Bronchial epithelial cell (primary cell): ENCODE measurements at regions not wholly inside any gene's neighbourhood (a gene's known extent, or its start where the extent isn't known, plus 50 kb on each side); places are given as distances from the start of the nearest gene placed in this dataset.
A peak's percentile ranks its signal among the peaks of the same experiment; 100 is the strongest.

Experiments
- DNase-seq: peaks from one replicate; pipeline ENCODE4 v3.0.0-alpha.2; 2010; ENCODE audit warnings: low read depth
- FAIRE-seq: peaks from 2 replicates; lab custom pipeline; 2011; peaks lifted over from hg19 to GRCh38; lab: Jason Lieb, UNC
- H3K27me3 ChIP-seq: 2 replicates; pipeline ENCODE4 v1.5.1; 2011; ENCODE audit warnings: low read length; ENCODE audit not compliant: control insufficient read depth, insufficient read depth
- H3K36me3 ChIP-seq: 2 replicates; pipeline ENCODE4 v1.5.1; 2011; ENCODE audit warnings: low read length; ENCODE audit not compliant: control insufficient read depth, insufficient read depth
- H3K4me3 ChIP-seq: 2 replicates; pipeline ENCODE4 v1.5.1; 2011; ENCODE audit warnings: mild to moderate bottlenecking, low read depth, low read length, control low read depth
- TF ChIP-seq, protein P1 (sequence below): IDR thresholded peaks from 2 replicates; pipeline ENCODE4 v1.5.1; 2011; ENCODE audit warnings: mild to moderate bottlenecking, moderate library complexity, low read length, control low read depth, inconsistent platforms; ENCODE audit not compliant: insufficient read depth, severe bottlenecking

DNA sequence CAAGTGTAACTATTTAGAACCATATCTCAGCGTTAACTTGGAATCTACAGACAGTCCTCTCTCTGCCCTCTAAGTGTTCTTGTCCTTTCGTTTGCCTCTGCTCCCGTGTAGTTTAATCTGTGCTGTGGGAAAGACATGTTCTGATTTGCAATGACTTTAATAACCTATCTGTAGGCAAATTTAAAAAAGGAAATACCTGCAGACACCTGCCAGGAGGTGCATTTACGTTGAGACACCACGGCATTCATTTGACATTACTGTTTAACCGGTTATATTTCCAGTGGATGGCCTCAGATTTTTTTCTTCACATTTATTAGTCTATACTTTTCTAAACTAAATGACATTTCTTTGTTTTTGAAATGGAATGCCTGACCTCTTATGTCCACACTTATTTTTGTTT is 997.9 kb upstream of the PCDH7 start:
- TF ChIP-seq, protein P1, sequence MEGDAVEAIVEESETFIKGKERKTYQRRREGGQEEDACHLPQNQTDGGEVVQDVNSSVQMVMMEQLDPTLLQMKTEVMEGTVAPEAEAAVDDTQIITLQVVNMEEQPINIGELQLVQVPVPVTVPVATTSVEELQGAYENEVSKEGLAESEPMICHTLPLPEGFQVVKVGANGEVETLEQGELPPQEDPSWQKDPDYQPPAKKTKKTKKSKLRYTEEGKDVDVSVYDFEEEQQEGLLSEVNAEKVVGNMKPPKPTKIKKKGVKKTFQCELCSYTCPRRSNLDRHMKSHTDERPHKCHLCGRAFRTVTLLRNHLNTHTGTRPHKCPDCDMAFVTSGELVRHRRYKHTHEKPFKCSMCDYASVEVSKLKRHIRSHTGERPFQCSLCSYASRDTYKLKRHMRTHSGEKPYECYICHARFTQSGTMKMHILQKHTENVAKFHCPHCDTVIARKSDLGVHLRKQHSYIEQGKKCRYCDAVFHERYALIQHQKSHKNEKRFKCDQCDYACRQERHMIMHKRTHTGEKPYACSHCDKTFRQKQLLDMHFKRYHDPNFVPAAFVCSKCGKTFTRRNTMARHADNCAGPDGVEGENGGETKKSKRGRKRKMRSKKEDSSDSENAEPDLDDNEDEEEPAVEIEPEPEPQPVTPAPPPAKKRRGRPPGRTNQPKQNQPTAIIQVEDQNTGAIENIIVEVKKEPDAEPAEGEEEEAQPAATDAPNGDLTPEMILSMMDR, result no peak
- no peak for FAIRE-seq
- DNase-seq, result peak; percentile 12
- Histone ChIP-seq H3K27me3 (no peaks in the 10 kb centered on the region), H3K36me3 (no peaks in the 10 kb centered on the region), H3K4me3 (no peak overlapping the region)

DNA sequence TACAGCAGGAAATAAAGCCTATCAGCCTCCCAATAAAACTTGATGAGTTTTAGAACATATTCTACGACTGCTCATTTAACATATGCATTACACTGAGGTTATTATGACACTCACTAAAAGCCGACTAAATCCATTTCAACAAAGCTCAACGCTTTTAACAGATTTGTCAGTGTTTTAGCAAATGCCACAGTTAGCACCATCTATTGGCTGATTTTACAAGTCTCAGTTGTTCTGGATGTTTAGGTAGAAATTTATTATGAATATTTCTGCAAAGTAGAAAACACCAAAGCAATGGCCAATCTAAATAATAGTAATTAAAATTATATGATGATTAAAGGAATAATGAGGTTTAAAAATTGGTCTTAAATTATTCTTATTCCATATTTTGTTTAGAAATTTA is 993.2 kb upstream of the PCDH7 start:
- DNase-seq, result no peak
- FAIRE-seq, result no peak
- no peaks in the 10 kb centered on the region for H3K27me3 ChIP-seq
- TF ChIP-seq, protein P1, result no peak
- no peaks in the 10 kb centered on the region for H3K36me3 ChIP-seq
- H3K4me3 ChIP-seq, result no peak overlapping the region

DNA sequence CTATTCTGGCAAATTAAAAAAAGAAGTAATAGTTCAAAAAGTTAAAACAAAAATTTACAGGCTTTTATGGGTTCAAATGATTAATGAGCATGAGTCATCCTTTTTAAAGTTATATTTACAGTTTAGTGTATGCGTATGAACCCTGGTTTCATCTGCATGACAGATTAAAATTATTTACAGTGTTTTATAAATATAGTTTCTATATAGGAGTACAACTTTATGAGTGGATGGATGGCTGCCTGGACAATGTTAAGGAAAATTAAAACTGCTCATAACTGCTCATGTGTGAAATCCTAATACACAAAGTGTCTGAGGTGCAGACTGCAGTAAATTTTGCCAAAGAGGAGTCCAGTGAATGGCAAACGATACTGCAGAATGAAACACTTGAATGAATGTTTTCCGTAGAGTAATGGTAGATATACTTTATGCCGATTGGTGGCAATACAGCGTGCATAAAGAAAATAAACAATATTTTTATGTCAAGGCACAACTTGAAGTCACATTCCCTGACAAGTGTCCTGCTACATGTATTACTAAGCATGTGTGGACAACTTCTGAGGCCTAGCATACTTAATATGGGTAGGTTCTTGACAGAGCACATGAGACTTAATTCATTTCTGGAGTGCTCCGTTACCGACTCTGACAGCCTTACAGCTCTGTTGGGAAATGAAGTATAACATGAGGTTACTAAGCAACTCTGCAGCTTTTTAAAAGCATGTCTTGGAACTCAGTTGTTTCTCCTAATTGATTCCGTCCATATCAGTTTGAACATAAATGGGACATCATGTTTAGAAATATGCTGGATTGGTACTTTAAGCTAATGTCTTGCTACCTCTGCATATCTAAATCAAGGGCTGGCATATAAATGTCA is 985.6 kb upstream of the PCDH7 start:
- TF ChIP-seq, protein P1, result no peak
- FAIRE-seq, result no peak
- Histone ChIP-seq H3K36me3 (no peaks in the 10 kb centered on the region), H3K4me3 (no peak overlapping the region), H3K27me3 (no peaks in the 10 kb centered on the region)
- no peak for DNase-seq

DNA sequence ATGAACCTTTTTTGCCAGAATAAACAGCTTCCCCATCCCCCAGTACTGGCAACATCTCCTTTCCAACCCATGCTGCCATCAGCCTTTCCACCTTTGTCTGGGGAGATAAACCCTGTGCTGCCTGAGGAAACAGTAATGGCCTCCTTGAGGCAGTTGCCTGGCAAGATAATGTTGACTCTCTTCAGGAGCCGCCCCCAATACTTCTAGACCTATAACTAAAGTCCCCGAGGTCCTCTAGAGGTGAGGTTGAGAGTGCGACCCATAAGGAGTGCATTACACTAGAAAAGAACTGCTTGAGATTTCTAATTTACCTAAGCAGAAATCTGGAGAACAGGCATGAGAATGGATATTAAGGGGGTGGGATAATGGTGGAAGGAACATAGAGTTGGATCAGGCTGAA is 963.2 kb upstream of the PCDH7 start:
- H3K27me3 ChIP-seq, result no peaks in the 10 kb centered on the region
- FAIRE-seq (no peak), DNase-seq (no peak)
- H3K4me3 ChIP-seq, result no peak overlapping the region
- H3K36me3 ChIP-seq, result no peaks in the 10 kb centered on the region
- TF ChIP-seq, protein P1, result no peak

DNA sequence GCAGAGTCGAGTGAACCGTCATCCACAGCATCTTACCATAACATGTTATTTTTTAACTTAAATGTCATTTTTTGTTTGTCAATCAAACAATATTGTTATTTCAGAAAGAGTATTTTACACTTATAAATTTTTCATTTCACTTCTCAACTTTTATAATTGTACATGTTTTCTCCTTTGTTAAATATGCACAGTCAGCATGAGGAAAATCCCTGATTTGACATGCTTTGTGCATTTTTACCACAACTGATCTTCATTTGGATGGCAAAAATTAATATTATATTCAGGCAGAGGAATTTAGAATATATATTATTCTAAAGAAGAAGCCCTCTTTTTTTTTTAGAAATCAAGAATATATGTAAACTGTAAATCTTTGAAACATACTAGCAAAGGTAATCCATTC is 958.0 kb upstream of the PCDH7 start:
- H3K36me3 ChIP-seq, result no peaks in the 10 kb centered on the region
- no peak overlapping the region for H3K4me3 ChIP-seq
- DNase-seq, result no peak
- no peak for FAIRE-seq
- no peaks in the 10 kb centered on the region for H3K27me3 ChIP-seq
- TF ChIP-seq, protein P1, result no peak
